Neural cell (in vitro differentiated cells): ENCODE measurements at regions not wholly inside any gene's neighbourhood (a gene's known extent, or its start where the extent isn't known, plus 50 kb on each side); places are given as distances from the start of the nearest gene placed in this dataset.
"Not testable (repeated sequence)": the region's sequence is repeated elsewhere in the genome, so short reads cannot be mapped to it uniquely, and the experiment has no call there.

Experiments used
- H2AFZ ChIP-seq: fragments of 200-600, 300-800 bp; sonication (generic), shearing (Covaris generic); 2 replicates; pipeline ENCODE4 v1.6.0; 2014; ENCODE audit warnings: low read depth, mild to moderate bottlenecking, antibody characterized with exemption, low read length, moderate library complexity
- H3F3A ChIP-seq: fragments of 200-600 bp; shearing (Covaris generic); 2 replicates; pipeline ENCODE4 v1.6.1; 2016; ENCODE audit warnings: mild to moderate bottlenecking, moderate library complexity, mixed read lengths, antibody characterized with exemption, low read length; ENCODE audit not compliant: insufficient read depth, poor library complexity, severe bottlenecking
- H3K27ac ChIP-seq: fragments of 200-600, 300-800 bp; sonication (generic), shearing (Covaris generic); 2 replicates; pipeline ENCODE4 v1.5.1; 2014; ENCODE audit warnings: mild to moderate bottlenecking, low read length, moderate library complexity
- H3K27me3 ChIP-seq: fragments of 300-800, 200-600 bp; sonication (generic), shearing (Covaris generic); 2 replicates; pipeline ENCODE4 v1.6.0; 2014; ENCODE audit warnings: mild to moderate bottlenecking, low read depth, low read length, moderate library complexity; ENCODE audit not compliant: insufficient read depth
- H3K36me3 ChIP-seq: fragments of 300-800, 200-600 bp; sonication (generic), shearing (Covaris generic); 2 replicates; pipeline ENCODE4 v1.5.1; 2014; ENCODE audit warnings: mild to moderate bottlenecking, antibody characterized with exemption, low read length, moderate library complexity; ENCODE audit not compliant: insufficient read depth
- H3K4me2 ChIP-seq: fragments of 300-800, 200-600 bp; sonication (generic), shearing (Covaris generic); 2 replicates; pipeline ENCODE4 v1.6.0; 2014; ENCODE audit warnings: mild to moderate bottlenecking, low read length
- H3K4me3 ChIP-seq: fragments of 300-800, 200-600 bp; sonication (generic), shearing (Covaris generic); 2 replicates; pipeline ENCODE4 v1.5.1; 2014; ENCODE audit warnings: mild to moderate bottlenecking, low read length, moderate library complexity
- H3K79me2 ChIP-seq: fragments of 200-600 bp; shearing (Covaris generic); replicated peaks from 2 replicates; pipeline ENCODE4 v1.6.0; 2014; ENCODE audit warnings: mild to moderate bottlenecking, low read length, moderate library complexity; ENCODE audit not compliant: insufficient read depth
- H3K9ac ChIP-seq: fragments of 300-800, 200-600 bp; sonication (generic), shearing (Covaris generic); 2 replicates; pipeline ENCODE4 v1.6.1; 2016; ENCODE audit warnings: mild to moderate bottlenecking, low read length, mixed read lengths
- H3K9me2 ChIP-seq: fragments of 200-600 bp; shearing (Covaris generic); 2 replicates; pipeline ENCODE4 v1.6.1; 2016; ENCODE audit warnings: mild to moderate bottlenecking, low read length, mixed read lengths; ENCODE audit not compliant: insufficient read depth
- H3K9me3 ChIP-seq: fragments of 200-600, 300-800 bp; sonication (generic), shearing (Covaris generic); 2 replicates; pipeline ENCODE4 v1.6.1; 2016; ENCODE audit warnings: mild to moderate bottlenecking, mixed run types, low read length, moderate library complexity, mixed read lengths
- H4K20me1 ChIP-seq: fragments of 200-600 bp; shearing (Covaris generic); 2 replicates; pipeline ENCODE4 v1.6.1; 2016; ENCODE audit warnings: mild to moderate bottlenecking, mixed run types; ENCODE audit not compliant: insufficient read depth
- EP300 ChIP-seq: fragments of 450-650 bp; conservative IDR thresholded peaks from 2 replicates; pipeline ENCODE4 v1.6.1; 2014; ENCODE audit warnings: antibody characterized with exemption, mild to moderate bottlenecking, moderate library complexity; ENCODE audit not compliant: poor library complexity, severe bottlenecking
- EZH2 ChIP-seq: fragments of 200-600, 300-800 bp; shearing (Covaris generic), sonication (generic); IDR thresholded peaks from 2 replicates; pipeline ENCODE4 v1.6.1; 2014; ENCODE audit warnings: antibody characterized with exemption, low read length, borderline replicate concordance, mild to moderate bottlenecking; ENCODE audit not compliant: insufficient read depth, poor library complexity, severe bottlenecking
- MXI1 ChIP-seq: fragments of 450-650 bp; conservative IDR thresholded peaks from 2 replicates; pipeline ENCODE4 v1.6.1; 2014; ENCODE audit warnings: antibody characterized with exemption, mild to moderate bottlenecking; ENCODE audit not compliant: poor library complexity, severe bottlenecking
- POLR2AphosphoS5 ChIP-seq: IDR thresholded peaks from 2 replicates; pipeline ENCODE4 v1.6.1; 2012
- RAD21 ChIP-seq: fragments of 450-650 bp; conservative IDR thresholded peaks from 2 replicates; pipeline ENCODE4 v1.6.1; 2014; ENCODE audit warnings: antibody characterized with exemption, mild to moderate bottlenecking, moderate library complexity
- SMC3 ChIP-seq: fragments of 450-650 bp; conservative IDR thresholded peaks from 2 replicates; pipeline ENCODE4 v1.6.1; 2014; ENCODE audit warnings: antibody characterized with exemption, mild to moderate bottlenecking, moderate library complexity; ENCODE audit not compliant: poor library complexity
- TAF1 ChIP-seq: IDR thresholded peaks from 2 replicates; pipeline ENCODE4 v1.6.1; 2012; ENCODE audit warnings: low read depth
- TF ChIP-seq, protein P1 (sequence below): fragments of 450-650 bp; IDR thresholded peaks from 2 replicates; pipeline ENCODE4 v1.5.1; 2014; ENCODE audit warnings: antibody characterized with exemption, mild to moderate bottlenecking, moderate library complexity; ENCODE audit not compliant: poor library complexity, severe bottlenecking
- TF ChIP-seq, protein P2 (sequence below): IDR thresholded peaks from 2 replicates; pipeline ENCODE4 v1.6.1; 2012; ENCODE audit warnings: borderline replicate concordance

DNA sequence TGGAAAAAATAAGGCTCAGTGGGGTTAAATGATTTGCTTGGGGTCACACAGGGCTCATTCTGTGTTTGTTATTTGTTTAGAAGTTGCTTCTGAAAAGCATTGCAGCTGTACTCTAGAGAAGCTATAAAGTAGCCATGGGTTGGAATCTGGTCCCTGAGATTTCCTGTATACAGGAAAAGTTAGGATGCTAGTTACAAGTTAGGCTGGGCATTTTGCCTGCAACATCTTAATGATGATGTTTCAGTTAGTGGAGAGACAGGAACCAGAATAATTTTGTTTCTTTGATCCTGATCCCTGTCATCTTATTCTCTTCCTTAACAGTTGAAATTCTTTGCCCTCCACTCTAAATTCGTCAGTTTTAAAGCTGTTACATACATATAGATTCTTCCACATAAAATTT, 445.3 kb downstream of the OTOL1 start:
- H3K36me3 ChIP-seq, result no peaks in the 10 kb centered on the region
- H3K27ac ChIP-seq, result no peak overlapping the region
- H3K4me2 ChIP-seq, result no peak overlapping the region
- H3K9me2 ChIP-seq, result no peaks in the 10 kb centered on the region
- H3K4me3 ChIP-seq, result no peak overlapping the region
- H3K27me3 ChIP-seq, result no peaks in the 10 kb centered on the region
- H3K9me3 ChIP-seq, result no peaks in the 10 kb centered on the region
- no peaks in the 10 kb centered on the region for H3K79me2 ChIP-seq
- TF ChIP-seq EP300 (no peak), EZH2 (no peak), POLR2AphosphoS5 (no peak), SMC3 (no peak), TAF1 (no peak), RAD21 (no peak), MXI1 (no peak)
- TF ChIP-seq, protein P1, sequence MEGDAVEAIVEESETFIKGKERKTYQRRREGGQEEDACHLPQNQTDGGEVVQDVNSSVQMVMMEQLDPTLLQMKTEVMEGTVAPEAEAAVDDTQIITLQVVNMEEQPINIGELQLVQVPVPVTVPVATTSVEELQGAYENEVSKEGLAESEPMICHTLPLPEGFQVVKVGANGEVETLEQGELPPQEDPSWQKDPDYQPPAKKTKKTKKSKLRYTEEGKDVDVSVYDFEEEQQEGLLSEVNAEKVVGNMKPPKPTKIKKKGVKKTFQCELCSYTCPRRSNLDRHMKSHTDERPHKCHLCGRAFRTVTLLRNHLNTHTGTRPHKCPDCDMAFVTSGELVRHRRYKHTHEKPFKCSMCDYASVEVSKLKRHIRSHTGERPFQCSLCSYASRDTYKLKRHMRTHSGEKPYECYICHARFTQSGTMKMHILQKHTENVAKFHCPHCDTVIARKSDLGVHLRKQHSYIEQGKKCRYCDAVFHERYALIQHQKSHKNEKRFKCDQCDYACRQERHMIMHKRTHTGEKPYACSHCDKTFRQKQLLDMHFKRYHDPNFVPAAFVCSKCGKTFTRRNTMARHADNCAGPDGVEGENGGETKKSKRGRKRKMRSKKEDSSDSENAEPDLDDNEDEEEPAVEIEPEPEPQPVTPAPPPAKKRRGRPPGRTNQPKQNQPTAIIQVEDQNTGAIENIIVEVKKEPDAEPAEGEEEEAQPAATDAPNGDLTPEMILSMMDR, result no peak
- TF ChIP-seq, protein P2, sequence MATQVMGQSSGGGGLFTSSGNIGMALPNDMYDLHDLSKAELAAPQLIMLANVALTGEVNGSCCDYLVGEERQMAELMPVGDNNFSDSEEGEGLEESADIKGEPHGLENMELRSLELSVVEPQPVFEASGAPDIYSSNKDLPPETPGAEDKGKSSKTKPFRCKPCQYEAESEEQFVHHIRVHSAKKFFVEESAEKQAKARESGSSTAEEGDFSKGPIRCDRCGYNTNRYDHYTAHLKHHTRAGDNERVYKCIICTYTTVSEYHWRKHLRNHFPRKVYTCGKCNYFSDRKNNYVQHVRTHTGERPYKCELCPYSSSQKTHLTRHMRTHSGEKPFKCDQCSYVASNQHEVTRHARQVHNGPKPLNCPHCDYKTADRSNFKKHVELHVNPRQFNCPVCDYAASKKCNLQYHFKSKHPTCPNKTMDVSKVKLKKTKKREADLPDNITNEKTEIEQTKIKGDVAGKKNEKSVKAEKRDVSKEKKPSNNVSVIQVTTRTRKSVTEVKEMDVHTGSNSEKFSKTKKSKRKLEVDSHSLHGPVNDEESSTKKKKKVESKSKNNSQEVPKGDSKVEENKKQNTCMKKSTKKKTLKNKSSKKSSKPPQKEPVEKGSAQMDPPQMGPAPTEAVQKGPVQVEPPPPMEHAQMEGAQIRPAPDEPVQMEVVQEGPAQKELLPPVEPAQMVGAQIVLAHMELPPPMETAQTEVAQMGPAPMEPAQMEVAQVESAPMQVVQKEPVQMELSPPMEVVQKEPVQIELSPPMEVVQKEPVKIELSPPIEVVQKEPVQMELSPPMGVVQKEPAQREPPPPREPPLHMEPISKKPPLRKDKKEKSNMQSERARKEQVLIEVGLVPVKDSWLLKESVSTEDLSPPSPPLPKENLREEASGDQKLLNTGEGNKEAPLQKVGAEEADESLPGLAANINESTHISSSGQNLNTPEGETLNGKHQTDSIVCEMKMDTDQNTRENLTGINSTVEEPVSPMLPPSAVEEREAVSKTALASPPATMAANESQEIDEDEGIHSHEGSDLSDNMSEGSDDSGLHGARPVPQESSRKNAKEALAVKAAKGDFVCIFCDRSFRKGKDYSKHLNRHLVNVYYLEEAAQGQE, result no peak
- H3F3A ChIP-seq, result no peaks in the 10 kb centered on the region
- H2AFZ ChIP-seq, result no peak overlapping the region
- no peaks in the 10 kb centered on the region for H4K20me1 ChIP-seq
- no peak overlapping the region for H3K9ac ChIP-seq

DNA sequence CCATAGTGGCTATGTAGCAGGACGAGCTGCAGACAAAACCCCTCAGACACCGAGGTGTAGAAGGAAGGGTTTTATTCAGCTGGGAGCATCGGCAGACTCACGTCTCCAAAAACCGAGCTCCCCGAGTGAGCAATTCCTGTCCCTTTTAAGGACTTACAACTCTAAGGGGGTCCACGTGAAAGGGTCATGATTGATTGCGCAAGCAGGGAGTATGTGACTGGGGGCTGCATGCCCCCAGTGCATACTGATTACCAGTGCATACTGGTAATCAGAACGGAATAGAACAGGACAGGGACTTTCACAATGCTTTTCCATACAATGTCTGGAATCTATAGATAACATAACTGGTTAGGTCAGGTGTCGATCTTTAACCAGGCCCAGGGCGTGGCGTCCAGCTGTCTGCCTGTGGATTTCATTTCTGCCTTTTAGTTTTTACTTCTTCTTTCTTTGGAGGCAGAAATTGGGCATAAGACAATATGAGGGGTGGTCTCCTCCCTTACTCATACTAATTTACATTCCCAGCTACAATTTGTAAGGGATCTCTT, 447.3 kb downstream of the OTOL1 start:
- H3K27me3 ChIP-seq, H3K4me2 ChIP-seq, H3K9ac ChIP-seq, H3F3A ChIP-seq, H3K27ac ChIP-seq, H3K36me3 ChIP-seq, H3K9me2 ChIP-seq, H3K4me3 ChIP-seq, H2AFZ ChIP-seq, H4K20me1 ChIP-seq, H3K79me2 ChIP-seq, H3K9me3 ChIP-seq: not testable (repeated sequence)

DNA sequence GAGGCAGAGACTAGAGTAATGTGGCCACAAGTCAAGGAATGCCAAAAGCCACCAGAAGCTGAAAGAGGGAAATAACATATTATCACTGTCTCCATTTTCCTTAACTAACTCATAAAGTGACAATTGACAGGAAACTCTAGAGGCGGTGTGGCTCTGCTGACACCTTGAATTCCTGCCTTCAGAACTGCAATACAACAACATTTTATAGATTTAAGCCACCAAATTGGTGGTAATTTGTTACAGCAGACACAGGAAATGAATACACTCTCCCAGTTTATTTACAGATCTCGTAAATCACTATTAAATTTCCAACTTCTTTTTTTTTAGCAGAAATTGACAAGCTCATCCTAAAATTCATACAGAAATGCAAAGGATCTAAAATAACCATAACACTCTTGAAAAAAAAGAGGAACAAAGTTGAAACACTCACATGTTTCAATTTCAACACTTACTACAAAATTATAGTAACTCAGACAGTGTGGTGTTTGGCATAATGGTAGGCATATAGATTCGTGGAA, 449.9 kb downstream of the OTOL1 start:
- TF ChIP-seq RAD21 (no peak), MXI1 (no peak), TAF1 (no peak), POLR2AphosphoS5 (no peak), SMC3 (no peak), EZH2 (no peak), EP300 (no peak)
- TF ChIP-seq, protein P2, result no peak
- TF ChIP-seq, protein P1, result no peak
- H3K27ac ChIP-seq, result no peak overlapping the region
- H3K27me3 ChIP-seq, result no peaks in the 10 kb centered on the region
- H3K36me3 ChIP-seq, result no peaks in the 10 kb centered on the region
- H2AFZ ChIP-seq, result no peak overlapping the region
- H3K9ac ChIP-seq, result no peak overlapping the region
- no peaks in the 10 kb centered on the region for H3K79me2 ChIP-seq
- no peaks in the 10 kb centered on the region for H3F3A ChIP-seq
- no peaks in the 10 kb centered on the region for H4K20me1 ChIP-seq
- no peak overlapping the region for H3K4me3 ChIP-seq
- no peak overlapping the region for H3K4me2 ChIP-seq
- H3K9me2 ChIP-seq, result no peaks in the 10 kb centered on the region
- H3K9me3 ChIP-seq, result no peaks in the 10 kb centered on the region
